ENCODE measurements at regions not wholly inside any gene's neighbourhood (a gene's known extent, or its start where the extent isn't known, plus 50 kb on each side); places are given as distances from the start of the nearest gene placed in this dataset.
"Not testable (repeated sequence)": the region's sequence is repeated elsewhere in the genome, so short reads cannot be mapped to it uniquely, and the experiment has no call there.

DNA sequence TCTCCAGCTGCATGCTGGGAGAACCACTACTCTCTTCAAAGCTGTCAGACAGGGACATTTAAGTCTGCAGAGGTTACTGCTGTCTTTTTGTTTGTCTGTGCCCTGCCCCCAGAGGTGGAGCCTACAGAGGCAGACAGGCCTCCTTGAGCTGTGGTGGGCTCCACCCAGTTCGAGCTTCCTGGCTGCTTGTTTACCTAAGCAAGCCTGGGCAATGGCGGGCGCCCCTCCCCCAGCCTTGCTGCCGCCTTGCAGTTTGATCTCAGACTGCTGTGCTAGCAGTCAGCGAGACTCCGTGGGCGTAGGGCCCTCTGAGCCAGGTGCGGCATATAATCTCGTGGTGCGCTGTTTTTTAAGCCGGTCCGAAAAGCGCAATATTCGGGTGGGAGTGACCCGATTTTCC, 215.0 kb downstream of the STIM2 start:
- not testable (repeated sequence) for DNase-seq (ENCODE audit: low read depth)

DNA sequence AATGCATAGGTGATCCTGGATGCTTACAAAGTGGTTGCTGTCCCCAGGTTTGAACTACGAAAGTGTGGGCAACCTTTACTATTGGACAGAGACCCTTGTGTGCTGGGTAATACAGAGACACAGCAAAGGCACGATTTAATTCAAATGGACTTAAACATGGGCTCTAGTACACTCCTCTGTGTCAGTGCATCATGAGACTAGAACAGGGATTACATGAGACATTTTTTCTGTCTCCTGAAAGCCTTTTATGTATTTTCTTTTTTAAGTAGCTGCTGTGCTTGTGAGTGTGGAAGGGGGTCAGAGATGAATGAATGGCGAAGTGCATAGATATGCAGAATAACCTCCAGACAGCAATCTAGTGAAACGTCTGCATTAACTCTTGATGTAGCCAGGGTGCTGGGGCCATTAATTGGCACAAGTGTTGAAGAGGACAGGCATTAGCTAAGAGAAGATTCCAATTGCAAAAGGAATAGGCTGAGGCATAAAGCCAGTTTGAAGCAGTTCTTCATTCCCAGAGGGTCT, 218.4 kb downstream of the STIM2 start:
- no peak for DNase-seq (ENCODE audit: low read depth)

DNA sequence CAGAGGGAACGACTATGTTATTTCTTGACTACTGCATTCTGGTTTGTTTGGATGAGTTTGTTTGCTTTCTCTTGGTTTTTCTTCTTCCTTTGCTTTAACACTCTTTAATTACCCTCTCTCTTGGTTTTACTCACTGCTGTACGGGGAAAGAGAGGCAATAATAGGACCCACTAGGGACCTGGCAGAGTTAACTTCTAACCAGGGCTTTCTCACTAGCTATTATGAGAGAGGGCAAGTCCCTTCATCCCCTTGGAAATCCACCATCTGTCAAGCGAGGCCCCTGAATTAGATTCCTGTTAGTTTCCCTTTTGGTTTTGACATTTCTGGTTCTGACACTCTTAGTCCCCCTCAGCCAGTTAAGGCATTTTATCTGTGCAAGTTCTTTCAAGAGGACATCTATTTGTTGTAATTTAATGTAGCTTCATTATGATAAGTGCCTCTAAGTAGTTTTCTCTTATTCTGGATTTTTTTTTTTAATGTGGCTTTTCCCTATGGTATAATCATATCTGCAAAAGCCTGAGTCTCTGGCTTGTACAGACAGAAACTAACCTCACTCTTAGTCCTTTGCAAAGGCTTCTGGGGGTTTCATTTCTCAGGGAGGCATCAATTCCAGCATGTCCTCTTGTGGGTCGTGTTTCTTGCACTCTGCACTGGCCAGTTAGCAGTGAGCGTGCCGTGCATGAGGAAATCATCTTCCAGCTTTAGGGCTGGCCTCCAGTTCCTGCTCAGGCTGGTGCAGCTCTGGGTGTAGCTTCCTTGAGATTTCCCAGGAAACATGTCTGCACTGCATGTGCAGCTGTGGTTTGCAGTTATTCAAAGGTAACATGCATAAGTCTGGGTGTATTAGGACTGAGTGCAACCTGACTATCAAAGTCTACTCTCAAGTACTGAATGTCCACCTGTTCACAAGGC, 221.3 kb downstream of the STIM2 start:
- DNase-seq (ENCODE audit: low read depth): no peak

DNA sequence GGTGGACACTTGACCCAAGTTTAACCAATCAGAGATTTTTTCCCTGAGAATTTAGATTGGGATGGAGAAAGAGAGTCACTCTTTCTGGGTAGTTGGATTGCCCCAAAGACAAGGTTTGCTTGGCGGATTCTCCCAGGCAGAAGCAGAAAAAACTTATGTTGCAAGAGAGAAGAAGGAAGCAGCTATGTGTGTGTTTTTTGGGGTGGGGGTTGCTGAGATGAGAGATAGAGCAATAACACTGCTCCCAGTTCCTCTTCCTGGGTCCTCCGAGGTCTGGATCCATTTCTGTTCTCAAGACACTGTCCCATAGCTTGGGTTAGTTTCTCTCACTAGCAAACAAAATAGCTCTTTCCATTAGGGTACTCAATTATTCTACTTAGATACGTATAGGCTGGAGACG, 222.1 kb downstream of the STIM2 start:
- no peak for DNase-seq (ENCODE audit: low read depth)

DNA sequence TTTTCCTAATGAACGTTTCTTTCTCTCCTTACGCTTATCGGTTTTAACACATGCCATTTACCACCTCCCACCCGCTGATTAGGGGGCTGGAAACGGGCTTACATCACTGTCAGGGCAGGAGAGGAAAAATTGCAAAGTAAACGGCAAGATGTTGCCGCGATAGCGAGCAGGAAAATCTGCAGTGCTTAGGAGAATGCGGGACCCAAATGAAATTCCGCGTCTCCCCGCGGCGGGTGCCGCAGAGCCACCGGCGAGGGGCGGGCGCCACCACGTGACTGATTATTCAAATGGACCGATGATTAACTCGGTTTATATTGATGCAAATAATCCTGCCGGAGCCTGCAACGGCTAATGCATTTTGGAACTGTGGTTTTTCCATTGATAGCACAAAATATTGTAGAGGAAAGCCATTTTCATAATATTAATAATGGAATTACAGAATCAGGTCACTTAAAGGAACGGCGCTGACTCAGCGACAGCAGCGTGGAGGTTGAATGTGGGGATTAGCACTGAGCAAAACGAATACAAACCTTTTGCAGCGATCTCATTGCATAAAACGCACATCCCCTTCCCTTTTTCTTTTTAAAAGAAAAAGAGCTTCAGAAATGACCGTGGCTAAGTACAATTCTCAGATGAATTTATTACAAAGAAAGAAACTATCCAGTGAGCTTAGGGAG, 224.2 kb downstream of the STIM2 start:
- no peak for DNase-seq (ENCODE audit: low read depth)

DNA sequence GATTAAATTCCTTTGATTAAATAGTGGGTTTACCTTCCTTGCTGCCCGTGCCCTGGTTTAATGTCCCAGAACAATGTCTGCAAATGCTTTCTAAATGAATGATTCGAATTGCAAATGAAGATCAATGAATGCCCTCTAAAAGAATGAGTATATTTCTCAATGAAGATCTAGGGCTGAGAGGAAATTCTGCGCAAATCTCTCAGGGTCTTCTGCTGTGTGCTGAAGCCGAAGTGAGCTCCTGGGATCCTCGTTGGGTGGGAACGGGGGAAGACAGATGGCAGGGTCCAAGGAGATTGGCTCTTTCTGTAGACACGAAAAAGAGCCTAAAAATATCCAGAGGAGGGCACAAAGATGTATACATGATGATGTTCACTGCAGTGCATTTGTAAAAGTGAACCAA, 224.8 kb downstream of the STIM2 start:
- DNase-seq (ENCODE audit: low read depth): no peak

DNA sequence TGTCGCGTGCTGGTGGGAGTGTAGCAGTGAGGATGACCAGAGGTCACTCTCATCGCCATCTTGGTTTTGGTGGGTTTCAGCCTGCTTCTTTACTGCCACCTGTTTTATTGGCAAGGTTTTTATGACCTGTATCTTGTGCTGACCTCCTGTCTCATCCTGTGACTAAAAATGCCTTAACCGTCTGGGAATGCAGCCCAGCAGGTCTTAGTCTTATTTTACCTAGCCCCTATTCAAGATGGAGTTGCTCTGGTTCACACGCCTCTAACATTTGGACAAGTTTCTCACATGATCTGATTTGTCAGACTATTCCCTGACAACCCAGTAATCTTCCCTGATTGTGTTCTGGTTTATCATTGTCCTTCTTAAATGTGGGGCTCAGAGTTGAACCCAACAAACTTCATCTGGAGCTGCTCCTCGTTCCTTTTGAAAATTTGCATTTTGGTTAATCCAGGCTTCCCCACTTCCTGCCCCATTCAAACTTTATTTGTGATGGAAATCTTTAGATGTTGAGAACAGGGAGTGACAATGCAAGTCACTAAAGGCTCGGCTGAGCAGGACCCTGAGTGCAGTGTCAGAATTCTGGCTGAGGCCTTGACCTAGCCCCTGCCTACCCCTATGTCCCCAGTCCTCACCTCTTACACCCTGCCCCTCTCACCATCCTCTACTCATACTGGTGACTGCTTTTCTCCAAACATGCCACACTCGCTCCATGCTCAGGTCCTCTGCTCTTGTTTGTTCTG, 226.8 kb downstream of the STIM2 start:
- no peak for DNase-seq (ENCODE audit: low read depth)

DNA sequence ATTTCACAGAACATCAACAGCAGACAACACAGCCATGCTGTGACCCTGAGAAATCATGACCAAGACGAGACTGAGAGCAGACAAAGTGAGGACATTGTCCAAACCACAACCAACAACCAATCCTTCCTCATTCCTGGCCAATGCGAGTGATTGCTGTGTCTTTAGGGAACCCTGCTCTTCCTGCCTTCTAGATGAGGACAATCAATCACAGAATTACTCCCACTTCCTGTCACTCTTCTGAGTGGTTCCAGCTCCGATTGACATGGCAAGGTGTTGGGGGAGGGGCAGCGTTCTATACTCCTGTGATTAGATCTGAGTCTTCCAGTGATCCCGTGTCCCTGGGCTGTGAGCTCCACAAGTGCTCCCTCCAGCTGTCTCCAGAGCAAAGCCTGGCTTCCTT, 227.8 kb downstream of the STIM2 start:
- DNase-seq (ENCODE audit: low read depth): no peak

DNA sequence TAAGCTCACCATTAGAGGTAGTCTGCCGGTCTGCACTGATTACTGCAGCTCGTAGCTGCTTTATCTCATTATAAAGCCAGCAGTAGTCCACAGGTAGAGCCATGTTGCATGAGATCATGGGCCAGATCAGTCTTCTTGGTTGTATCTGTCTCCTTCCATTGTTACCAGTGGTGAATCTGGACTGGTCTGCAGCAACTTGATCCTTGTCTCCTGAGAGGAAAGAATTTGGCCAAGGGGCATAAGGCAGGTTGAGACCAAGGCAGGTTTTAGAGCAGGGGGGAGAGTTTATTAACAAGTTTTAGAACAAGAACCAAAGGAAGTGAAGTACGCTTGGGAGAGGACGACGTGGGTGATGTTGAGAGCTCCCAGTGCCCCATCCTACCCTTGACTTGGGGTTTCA, 228.5 kb downstream of the STIM2 start:
- no peak for DNase-seq (ENCODE audit: low read depth)

DNA sequence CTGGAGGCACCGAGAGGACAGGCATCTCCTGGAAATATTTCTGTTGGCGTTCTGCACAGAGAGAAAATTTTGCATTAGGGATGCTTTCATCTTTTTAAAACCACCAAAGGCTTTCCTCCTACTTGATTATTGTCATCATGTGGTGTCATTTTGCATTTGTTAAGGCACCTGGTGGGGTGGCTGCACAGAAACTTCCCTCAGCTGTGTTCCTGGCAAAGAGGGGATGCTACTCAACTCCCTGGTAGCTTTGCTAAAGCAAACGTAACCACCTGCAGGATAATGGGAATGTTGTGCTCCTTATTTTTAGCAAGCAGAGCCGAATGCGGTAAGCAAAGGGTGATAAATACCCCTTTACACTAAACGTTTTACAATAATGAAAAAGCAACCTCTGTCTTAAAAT, 229.8 kb downstream of the STIM2 start:
- DNase-seq (ENCODE audit: low read depth): no peak

DNA sequence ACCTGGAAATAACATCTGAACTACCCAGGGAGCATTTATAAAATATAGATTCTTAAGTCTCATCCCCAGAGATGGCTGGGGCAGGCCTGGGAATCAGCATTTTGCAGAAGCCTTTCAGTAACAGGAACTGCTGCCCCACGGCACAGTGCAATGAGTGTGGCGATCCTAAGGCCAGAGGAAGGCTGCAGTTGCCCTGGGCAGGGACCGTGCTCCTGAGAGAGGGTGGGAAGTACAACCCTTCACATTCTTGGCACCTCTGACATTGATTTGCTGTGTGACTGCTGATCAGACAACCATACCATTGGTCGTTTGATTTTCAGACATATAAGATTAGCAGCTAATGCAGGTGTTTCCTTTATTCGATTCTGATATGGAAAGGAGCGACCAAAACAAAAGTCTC, 233.6 kb downstream of the STIM2 start:
- no peak for DNase-seq (ENCODE audit: low read depth)

DNA sequence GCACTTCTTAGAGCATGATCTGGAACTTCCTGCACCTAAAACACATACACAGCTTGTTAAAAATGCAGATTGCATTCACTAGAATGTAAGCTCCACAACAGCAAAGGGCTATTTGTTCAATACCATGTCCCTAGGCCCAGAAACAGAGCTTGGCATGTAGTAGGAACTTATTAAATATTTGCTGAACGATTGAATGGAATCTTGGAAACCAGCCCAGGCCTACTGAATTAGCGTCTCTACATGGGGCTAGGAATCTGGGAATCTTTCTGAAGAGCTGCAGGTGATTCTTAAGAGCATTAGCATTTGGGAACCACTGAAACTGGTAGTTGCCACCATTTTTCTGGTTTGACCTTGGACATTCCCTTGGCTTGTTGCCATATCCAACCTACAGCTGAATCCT, 234.1 kb downstream of the STIM2 start:
- no peak for DNase-seq (ENCODE audit: low read depth)

DNA sequence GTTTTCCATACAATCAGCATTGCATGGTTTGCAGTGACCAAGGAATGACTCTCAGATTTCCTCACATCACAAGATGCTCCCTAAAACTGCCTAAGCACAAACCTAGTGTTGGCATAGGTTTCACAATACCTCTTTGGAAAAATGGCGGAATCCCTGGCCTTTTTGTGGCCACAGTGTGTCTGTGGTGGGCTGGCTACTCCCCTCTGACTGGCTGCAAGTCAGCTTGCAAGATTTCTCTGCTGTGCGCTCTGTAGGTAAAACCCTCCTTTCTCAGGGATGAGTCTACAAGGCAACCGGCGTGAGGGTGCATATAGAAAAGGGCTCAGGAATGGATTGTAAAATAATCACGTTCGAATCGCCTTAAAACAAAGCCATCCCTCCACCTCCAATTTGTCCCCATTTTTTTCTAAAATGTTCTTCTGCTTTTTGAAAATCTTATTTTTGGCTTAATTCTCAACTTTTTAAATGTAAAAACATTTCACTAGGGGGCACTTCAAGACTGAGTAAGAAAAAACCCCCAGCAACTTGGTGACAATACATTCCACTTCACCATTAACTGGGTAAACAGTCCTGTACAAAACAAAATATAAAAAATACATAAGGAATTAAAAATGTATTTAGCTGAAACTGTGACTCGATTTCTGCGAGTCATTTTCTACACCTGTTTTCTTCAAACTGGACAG, 235.6 kb downstream of the STIM2 start:
- DNase-seq (ENCODE audit: low read depth): no peak

DNA sequence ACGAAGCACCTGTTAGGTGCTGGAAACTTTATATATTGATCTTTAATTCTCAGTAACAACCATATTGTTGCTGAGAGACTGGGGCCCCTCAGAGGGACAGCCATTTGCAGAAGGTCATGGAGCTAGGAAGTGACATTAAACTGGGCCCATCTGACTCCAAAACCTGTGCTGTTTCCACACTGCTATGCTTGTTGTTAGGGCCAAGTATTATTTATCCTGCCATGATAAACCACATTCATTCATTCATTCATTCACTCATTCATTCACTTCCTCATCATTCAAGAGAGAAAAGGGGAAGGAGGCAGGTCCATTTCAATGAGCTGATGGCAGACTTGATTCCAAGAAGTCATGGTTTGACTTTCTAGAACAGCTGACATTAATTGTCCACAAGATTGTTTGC, 237.4 kb downstream of the STIM2 start:
- DNase-seq (ENCODE audit: low read depth): no peak

DNA sequence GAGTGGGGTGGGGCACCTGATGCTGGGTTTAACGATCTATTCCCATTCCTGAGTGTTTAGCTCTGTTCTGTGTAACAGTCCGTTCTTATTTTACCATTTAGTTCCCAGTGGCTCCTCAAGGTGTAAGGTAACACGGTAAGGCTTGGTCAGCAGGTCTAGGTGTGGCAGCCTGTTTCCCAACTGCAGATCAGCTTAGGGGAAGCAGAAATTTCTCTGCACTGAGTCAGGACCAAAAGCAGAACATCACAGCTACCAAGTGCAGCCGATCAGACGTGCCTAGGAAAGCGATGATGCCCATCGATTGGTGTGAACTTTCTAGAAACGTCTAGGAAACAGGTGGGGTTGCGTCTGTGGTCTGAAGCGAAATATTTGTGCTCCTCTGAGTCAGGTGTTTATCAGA, 240.1 kb downstream of the STIM2 start:
- no peak for DNase-seq (ENCODE audit: low read depth)

DNA sequence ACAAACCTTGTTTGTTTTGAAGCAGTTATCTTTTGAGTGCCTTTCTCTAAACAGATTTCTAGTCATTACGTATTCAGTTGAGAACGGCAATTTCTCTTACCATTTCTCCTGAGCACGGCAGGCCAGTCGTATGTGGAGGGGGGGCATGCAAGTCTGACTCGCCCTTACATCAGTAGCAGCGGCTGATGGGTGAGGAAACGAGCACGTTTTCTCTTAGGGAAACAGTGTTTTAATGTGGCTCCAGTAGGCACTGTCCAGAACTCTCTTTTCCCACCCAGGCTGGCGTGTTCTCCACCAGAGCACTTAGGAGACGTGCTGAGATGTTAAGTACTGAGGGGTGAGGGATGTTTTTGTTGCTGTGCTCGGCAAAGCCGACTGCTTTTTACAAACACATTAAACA, 240.5 kb downstream of the STIM2 start:
- DNase-seq (ENCODE audit: low read depth): no peak

DNA sequence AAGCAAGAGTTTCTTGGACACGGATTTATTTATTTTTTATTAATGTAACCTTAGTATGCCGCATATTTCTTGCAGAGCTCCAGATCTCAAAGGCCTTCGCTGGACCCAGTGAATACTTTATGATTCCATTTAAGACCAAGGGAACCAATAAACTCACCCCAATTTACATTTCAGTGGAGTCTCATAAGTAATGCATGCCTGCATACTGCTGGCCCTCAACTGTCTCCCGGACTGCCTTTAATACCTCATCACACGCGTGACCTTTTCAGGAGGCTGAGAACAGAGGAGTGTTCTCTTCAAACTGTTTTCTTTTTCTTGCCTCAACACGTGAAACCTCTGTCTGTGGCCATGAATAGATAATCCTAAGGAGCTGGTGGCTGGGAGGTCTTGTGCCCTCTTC, 240.9 kb downstream of the STIM2 start:
- no peak for DNase-seq (ENCODE audit: low read depth)

DNA sequence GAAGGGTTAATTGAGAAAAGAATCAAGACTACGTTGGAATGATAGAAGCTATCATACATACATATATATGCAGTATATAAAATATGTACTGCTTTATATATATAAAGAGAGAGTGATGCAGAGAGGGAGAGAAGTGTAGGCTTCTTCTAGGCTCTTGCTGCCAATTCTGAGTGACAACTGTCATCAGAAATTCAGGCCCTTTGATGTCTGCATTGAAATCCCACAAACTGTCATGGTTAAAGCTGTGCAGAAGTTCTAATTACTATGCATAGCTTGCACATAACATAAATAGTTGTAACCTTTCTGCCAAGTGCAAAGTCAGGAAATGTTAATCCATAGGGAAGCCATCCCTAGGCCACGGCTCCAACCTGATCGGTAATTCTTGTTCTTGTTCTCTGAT, 251.0 kb downstream of the STIM2 start:
- DNase-seq (ENCODE audit: low read depth): no peak

DNA sequence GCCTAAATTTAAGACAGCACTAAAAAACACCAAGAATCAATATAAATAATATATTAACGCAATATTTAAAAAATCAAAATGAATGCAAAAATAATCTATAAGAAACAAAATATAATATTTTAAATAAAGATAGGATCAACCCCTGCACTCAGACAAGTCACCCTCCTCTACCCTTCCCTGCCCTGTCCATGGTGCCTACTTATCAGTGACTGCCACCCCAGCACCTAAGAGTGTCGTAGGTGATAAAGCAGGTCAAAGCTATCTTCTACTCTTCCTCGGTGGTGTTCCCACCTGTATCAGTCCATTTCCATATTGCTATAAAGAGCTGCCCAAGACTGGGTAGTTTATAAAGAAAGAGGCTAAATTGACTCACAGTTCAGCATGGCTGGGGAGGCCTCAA, 251.9 kb downstream of the STIM2 start:
- no peak for DNase-seq (ENCODE audit: low read depth)

DNA sequence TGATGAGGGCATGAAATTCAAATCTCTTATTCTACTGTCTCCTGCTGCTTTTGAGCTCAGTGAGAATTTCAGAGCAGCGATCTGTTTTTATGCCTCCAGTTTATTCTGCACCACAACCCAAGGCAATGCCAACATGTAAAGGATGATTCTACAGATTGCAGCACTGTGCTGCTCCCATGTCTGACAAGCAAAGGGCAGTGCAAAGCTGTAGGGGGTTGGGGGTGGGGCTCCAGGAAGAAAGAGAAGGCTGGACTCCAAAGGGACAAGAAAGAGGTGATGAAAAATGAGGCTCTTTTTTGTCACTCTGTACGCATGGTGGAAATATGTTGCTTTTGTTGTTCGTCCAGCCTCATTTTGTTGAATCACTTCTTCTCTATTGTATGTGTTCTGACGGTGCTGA, 254.6 kb downstream of the STIM2 start:
- DNase-seq (ENCODE audit: low read depth): no peak

DNA sequence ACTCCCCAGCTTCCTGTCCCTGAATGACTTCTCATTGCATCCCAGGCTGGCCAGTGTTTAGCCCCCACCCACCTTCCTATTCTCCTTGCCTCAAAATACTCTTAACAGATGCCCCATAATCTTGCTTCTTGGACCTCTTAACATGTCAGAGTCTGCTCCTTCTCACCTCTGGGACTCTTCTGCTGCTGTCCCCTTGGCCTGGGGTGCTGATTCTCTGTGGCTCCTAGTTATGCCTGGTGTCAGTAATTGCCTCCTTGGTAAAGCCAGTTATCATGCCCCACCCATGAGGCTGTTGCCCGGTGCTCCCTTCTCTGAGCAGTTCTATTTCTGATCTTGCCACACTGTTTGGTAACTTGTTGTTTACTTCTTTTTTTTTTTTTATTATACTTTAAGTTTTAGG, 256.8 kb downstream of the STIM2 start:
- no peak for DNase-seq (ENCODE audit: low read depth)

DNA sequence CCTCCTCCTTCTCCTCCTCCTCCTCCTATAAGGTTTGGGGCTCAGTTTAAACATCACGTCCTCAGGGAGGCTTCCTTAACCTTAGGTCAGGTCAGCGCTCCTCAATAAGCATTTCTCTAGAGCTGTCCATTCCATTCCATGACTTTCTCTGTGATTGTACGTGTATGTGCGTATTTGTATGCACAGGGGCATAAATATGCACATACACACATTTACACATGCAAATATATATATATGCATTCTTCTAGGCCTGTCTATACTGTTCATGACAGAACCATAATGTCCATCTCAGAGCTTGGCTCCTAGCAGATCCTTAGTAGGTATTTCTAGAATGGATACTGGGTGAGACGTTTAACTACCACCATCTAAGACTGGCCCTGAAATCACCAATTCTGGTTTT, 258.6 kb downstream of the STIM2 start:
- no peak for DNase-seq (ENCODE audit: low read depth)

Measured in HS-27A (cell line).